ENCODE measurements at regions not wholly inside any gene's neighbourhood (a gene's known extent, or its start where the extent isn't known, plus 50 kb on each side); places are given as distances from the start of the nearest gene placed in this dataset.
A peak's percentile ranks its signal among the peaks of the same experiment; 100 is the strongest.

DNA sequence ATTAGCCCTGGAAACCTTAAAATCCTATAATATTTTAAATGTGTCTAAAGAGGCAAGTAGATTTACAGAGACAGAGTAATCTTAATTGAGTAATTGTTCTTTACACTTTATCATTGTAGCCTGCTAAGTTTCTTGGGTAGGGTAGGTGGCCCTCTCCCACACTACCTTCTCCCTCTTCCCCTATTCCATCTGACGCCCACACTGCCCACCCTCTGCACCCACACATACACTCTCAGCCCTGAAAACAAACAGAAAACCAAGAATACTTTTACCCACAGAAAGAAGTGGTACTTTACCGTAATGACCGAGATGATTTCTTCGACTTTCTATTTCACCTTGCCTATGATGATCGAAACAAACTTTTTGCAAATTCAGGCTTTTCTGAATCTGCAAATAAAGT is 320.4 kb upstream of the OBI1 start:
- DNase-seq (ENCODE audit: low read depth), result no peak

DNA sequence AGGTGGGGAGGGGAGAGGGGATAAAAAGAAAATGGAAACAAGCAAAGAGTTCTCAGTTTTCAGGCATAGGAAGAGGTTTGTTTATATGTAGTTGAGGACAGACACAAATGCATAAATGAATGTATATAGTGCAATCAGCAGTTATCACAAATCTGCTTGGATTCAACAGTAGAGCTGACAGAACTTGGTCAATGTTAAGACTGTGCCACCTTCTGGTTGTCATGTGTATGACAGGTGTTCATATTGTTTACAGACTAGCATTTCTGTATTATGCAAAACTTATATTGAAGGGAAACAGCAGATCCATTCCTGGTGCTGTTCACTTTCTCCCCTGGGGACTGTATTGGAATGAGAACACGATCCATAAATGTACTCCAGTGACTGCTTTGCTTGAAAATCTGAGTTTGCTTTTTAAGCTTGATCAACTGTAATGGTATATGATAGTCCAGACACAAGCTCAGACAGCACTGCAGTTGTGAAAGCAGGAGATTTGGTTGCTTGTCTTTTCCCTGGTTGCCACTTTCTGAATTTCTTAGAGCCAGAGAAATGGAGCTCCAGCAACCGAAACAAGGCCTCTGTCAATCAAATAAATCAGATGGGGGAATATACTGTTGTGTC is 319.5 kb upstream of the OBI1 start:
- DNase-seq (ENCODE audit: low read depth), result peak; percentile 2

GRCh38 chr13:78977311-78977710 is 318.4 kb upstream of the OBI1 start:
- no peak for DNase-seq (ENCODE audit: low read depth)

- no peak for DNase-seq (ENCODE audit: low read depth)
Observed at GRCh38 chr13:78976696-78977095, 317.7 kb upstream of the OBI1 start.

DNA sequence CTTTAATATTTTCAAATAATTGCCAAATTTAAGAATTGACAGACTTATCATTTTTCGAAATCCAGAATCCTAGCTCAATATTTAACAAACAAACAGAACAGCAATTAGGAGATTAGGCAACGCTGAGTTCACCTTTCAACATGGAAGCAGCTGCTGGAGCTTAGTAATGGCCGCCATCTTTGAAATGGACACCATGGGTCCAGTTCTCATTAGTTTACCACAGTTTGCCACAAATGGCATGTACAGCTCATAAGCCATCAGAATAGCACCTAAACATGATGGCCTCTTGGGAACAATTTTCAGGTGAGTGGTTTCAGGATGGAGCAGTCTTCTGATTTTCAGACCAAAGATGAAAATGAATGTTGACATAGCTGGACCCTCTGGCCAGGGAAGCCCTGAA is 313.6 kb upstream of the OBI1 start:
- no peak for DNase-seq (ENCODE audit: low read depth)

DNA sequence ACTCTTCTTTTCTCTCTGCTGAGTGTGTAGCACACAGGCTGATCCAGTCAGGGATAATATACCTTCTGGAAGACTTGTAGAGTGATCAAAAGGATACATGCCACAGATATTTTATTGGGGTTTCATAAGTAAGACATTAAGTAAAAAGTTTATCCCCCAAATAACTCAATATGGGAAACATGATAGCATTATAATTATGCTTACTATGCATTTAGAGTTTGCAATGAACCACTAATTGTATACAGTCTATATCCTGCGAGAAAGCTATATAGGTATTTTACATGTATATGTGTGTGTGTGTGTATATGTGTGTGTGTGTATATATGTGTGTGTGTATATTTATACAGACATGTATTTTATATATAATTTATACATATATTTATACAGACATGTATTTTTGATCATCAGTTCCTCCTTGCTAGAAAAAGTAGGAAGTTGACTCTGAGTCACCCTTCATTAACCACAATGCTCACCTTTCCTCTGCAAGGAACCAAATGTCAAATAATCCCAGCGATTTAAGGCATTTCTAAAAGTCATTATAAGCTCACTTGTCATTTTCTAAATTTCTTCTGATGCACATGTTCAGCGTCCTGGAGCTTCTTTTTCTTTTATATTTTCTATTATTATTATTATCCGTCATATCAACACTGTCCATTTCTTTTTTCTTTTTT is 312.5 kb upstream of the OBI1 start:
- DNase-seq (ENCODE audit: low read depth), result no peak

GRCh38 chr13:78960881-78961280 is 301.9 kb upstream of the OBI1 start:
- DNase-seq (ENCODE audit: low read depth), result no peak

DNA sequence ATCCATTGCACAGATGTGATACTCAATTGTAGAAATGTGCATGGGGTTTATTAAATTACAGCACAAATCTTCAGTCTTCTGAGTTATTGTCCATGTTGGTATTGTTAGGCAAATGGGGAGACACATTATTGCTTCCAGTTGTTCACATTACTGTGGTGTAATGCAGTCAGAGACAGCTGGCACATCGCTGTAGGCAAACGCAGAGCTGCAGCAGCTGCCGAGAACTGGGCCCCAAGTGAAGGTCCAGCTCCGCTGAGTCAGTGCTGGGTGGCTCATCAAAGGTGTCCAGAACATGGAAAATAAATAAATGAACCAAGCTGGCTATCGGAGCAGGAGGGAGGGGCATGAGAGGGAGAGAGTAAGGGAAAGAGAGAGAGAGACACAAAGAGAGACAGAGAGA is 299.1 kb upstream of the OBI1 start:
- DNase-seq (ENCODE audit: low read depth), result no peak

GRCh38 chr13:78940455-78941130 is 281.6 kb upstream of the OBI1 start:
- no peak for DNase-seq (ENCODE audit: low read depth)

DNA sequence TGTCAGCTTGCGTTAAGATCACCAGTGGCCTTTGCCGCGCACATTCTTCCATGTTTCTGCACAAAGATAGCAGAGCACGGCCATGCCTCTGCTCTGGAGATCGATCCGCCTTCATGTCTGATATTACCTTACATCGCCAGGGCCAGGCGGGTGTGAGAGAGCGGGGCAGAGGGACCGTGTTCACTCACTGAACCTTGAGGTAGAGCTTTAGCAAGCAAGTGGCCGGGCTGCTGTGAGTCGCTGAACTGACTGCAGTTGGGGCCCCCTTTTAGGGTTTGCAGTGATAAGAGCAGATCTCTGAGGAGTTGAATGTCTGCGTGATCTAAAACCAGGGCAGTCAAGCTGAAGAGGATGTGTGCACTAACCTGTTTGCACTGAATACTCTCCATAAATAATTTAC is 275.4 kb upstream of the OBI1 start:
- no peak for DNase-seq (ENCODE audit: low read depth)

DNA sequence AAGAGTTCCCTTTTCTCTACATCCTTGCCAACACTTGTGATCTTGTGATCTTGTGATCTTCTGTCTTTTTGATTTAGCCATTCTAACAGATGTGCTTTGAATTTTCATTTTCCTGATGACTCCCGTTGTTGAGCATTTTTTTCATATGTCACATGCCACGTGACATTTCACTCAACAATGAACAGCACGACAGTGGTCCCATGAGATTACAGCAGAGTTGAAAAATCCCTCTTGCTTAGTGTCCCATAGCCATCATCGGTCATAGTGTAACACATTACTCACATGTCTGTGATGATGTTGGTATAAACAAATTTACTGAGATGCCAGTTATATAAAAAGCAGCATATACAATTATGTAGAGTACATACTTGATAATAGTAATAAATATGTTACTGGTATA is 256.1 kb upstream of the OBI1 start:
- no peak for DNase-seq (ENCODE audit: low read depth)

- no peak for DNase-seq (ENCODE audit: low read depth)
Observed at GRCh38 chr13:78913656-78914055, 254.7 kb upstream of the OBI1 start.

GRCh38 chr13:78910147-78910546 is 251.2 kb upstream of the OBI1 start:
- DNase-seq (ENCODE audit: low read depth), result no peak

DNA sequence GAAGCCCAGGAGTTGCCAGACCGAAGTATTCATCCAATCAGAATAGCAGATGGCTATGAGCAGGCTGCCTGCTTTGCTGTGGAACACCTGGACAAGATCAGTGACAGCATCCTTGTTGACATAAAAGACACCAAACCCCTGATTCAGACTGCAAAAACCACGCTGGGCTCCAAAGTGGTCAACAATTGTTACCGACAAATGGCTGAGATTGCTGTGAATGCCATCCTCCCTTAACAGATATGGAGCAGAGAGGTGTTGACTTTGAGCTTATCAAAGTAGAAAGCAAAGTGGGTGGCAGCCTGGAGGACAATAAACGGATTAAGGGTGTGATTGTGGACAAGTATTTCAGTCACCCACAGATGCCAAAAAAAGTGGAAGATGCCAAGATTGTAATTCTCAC is 250.3 kb upstream of the OBI1 start:
- DNase-seq (ENCODE audit: low read depth), result no peak

GRCh38 chr13:78907006-78907405 is 248.1 kb upstream of the OBI1 start:
- DNase-seq (ENCODE audit: low read depth), result no peak

DNA sequence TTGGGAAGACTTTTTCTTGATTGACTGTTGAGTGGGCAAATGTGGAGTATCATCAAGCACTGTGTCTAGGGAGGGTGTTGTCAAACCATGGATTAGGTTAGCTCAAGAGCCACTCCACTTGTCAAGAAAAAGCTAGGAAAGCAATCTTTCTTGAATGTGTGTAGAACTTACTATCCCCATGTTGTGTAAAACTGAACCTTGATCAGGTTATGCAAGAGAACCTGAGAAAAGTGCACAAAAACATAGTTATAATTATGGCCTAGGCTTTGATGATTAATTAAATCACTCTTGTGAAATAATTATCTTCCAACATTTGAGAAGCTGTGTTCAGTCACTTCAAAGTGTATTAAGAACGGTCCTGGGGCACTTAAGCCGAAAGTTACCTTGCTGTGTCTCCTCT is 238.2 kb upstream of the OBI1 start:
- DNase-seq (ENCODE audit: low read depth), result no peak

DNA sequence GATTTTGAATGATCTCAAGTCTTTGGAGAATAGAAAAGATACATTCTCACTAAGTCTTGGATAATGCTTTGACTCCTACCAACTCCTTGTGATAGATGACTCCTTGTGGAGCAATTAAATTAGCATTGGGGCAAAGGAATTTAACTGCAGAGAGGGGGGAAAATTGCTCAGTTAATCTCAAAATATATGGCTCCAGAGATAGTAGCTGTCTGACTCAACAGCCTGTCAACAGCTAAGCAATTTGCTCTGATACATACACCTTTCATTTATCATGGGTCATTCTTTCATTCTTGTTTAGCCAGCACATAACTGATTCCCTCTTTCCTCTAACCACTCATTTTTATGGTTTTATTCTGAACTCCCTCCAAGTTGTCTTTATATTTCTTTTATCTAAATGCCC is 225.6 kb upstream of the OBI1 start:
- DNase-seq (ENCODE audit: low read depth), result no peak

DNA sequence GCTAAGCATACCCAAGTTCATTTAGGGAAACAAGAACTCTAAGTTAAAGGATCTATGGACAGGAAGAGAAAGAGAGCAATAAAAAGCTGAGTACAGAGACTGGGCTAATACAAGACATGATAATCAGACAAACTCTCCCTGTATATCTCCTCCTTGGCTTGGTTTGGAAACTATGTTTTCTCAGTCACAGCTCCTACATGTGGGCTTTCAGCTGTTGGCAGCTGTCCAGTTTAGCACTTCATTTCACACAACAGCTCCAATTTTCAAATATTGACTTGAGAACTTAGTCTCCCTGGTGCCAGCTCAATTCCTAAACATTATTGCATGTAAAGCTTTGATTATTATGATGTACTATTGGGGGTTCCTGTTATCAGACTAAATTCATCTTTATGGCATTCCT is 222.8 kb upstream of the OBI1 start:
- no peak for DNase-seq (ENCODE audit: low read depth)

GRCh38 chr13:78881054-78881453 is 222.1 kb upstream of the OBI1 start:
- DNase-seq (ENCODE audit: low read depth), result no peak

DNA sequence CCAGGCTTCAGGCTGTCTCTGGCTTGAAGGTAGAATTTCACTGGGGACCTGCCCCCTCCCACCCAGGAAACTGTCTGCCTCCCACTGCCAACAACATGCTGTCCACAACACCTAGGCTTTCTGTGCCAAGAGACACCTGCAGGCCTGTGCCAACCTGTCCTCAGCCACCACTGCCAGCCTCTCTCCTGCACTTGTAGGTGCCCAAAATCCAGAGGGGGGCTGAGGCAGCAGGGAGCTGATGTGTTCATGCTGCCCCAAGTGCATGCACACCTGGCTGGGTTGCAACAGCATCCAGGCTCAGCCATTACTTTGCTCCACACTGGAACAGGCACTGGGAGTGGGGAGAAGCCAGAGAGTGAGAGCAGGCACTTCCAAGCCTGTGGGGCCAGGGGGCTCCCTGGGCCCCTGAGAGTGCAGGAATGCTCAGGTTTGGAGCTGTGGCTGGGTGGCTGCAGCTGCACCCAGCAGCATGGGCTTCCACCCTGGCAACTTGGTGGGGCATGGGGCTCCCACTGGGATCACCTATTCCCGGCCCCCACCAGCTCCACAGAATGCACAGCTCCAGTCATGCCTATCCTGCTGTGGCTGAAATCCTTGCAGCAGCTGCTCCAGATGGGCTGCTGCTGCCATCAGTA is 218.1 kb upstream of the OBI1 start:
- DNase-seq (ENCODE audit: low read depth), result no peak

GRCh38 chr13:78875792-78876580 is 217.0 kb upstream of the OBI1 start:
- DNase-seq (ENCODE audit: low read depth), result no peak

- DNase-seq (ENCODE audit: low read depth), result no peak
Observed at GRCh38 chr13:78868991-78869390, 210.0 kb upstream of the OBI1 start.

Measured in stimulated activated CD8-positive, alpha-beta memory T cell treated with anti-CD3 and anti-CD28 coated beads, Interleukin-15, amount 100 ng/mL, for 1 hour (primary cell).